DMS53 treated with DMSO at 0.1 percent for 48 hours (cell line): ENCODE measurements at regions not wholly inside any gene's neighbourhood (a gene's known extent, or its start where the extent isn't known, plus 50 kb on each side); places are given as distances from the start of the nearest gene placed in this dataset.
A peak's percentile ranks its signal among the peaks of the same experiment; 100 is the strongest.

Experiments used
- DNase-seq: peaks from one replicate; lab custom pipeline; 2025; ENCODE audit not compliant: unreplicated experiment; lab: John Stamatoyannopoulos, UW

GRCh38 chr12:107271523-107271922 is 178.2 kb upstream of the CRY1 start:
- DNase-seq, result no peak

- no peak for DNase-seq
Measured at GRCh38 chr12:107275530-107275929, 182.2 kb upstream of the CRY1 start.

- DNase-seq, result no peak
Measured at GRCh38 chr12:107277855-107278254, 184.5 kb upstream of the CRY1 start.

- DNase-seq, result no peak
Measured at GRCh38 chr12:107282628-107283027, 189.3 kb upstream of the CRY1 start.

GRCh38 chr12:107283652-107284051 is 190.3 kb upstream of the CRY1 start:
- DNase-seq, result no peak

- no peak for DNase-seq
Measured at GRCh38 chr12:107284692-107285091, 191.3 kb upstream of the CRY1 start.

GRCh38 chr12:107287436-107288413 is 194.4 kb upstream of the CRY1 start:
- no peak for DNase-seq

GRCh38 chr12:107288414-107289127 is 195.2 kb upstream of the CRY1 start:
- DNase-seq, result no peak

- no peak for DNase-seq
Measured at GRCh38 chr12:107291018-107291417, 197.7 kb upstream of the CRY1 start.

GRCh38 chr12:107296681-107297089 is 203.3 kb upstream of the CRY1 start:
- DNase-seq, result no peak

- no peak for DNase-seq
Measured at GRCh38 chr12:107302649-107303341, 209.4 kb upstream of the CRY1 start.

GRCh38 chr12:107304588-107305532 is 211.5 kb upstream of the CRY1 start:
- no peak for DNase-seq

- DNase-seq, result no peak
Measured at GRCh38 chr12:107306141-107306659, 212.9 kb upstream of the CRY1 start.

GRCh38 chr12:107308310-107308709 is 215.0 kb upstream of the CRY1 start:
- no peak for DNase-seq

- DNase-seq, result no peak
Measured at GRCh38 chr12:107309020-107309419, 215.7 kb upstream of the CRY1 start.

- no peak for DNase-seq
Measured at GRCh38 chr12:107310621-107311020, 217.3 kb upstream of the CRY1 start.

GRCh38 chr12:107311682-107312081 is 218.3 kb upstream of the CRY1 start:
- DNase-seq, result no peak

- peak; percentile 76 for DNase-seq
Measured at GRCh38 chr12:107317751-107318555, 224.6 kb upstream of the CRY1 start.

- DNase-seq, result no peak
Measured at GRCh38 chr12:107318556-107318805, 225.1 kb upstream of the CRY1 start.
